Gastrocnemius medialis (tissue), 4 donors: ENCODE measurements at regions not wholly inside any gene's neighbourhood (a gene's known extent, or its start where the extent isn't known, plus 50 kb on each side); places are given as distances from the start of the nearest gene placed in this dataset.

Source experiments
- CTCF ChIP-seq, 5 experiments: fragments of 450-650 bp in 3 of 5; fragments of 200-600 bp in 2 of 5; sonication (generic) in 2 of 5; IDR thresholded peaks in 4 of 5; conservative IDR thresholded peaks in 1 of 5; 1 replicate in 4 of 5; 2 replicates in 1 of 5; pipeline ENCODE4 v1.5.1; 2016 to 2019; ENCODE audit warnings: antibody characterized with exemption in 5 of 5, mild to moderate bottlenecking in 3 of 5, moderate library complexity in 3 of 5
- POLR2A ChIP-seq, 2 donors: fragments of 450-650 bp; IDR thresholded peaks; one replicate each; pipeline ENCODE4 v1.6.1; 2017; ENCODE audit warnings: antibody characterized with exemption in 2 of 2, mild to moderate bottlenecking in 2 of 2, moderate library complexity in 2 of 2

- TF ChIP-seq CTCF (IDR thresholded peaks at IDR 0.05 in 4 of 5, conservative IDR thresholded peaks at IDR 0.05 in 1 of 5), result no peak
- TF ChIP-seq POLR2A (IDR thresholded peaks at IDR 0.05), result no peak
These were observed 611.8 kb upstream of the FANCL start for GRCh38 chr2:58852905-58853304.
